Psoas muscle (tissue), 7 donors: ENCODE measurements at regions not wholly inside any gene's neighbourhood (a gene's known extent, or its start where the extent isn't known, plus 50 kb on each side); places are given as distances from the start of the nearest gene placed in this dataset.
"Not testable (repeated sequence)": the region's sequence is repeated elsewhere in the genome, so short reads cannot be mapped to it uniquely, and the experiment has no call there.

Experiments
- ATAC-seq, 4 donors: fragments of 200-7000 bp; cut with Tn5 transposase; one replicate each; pipeline ENCODE4 v1.9.1; 2020; ENCODE audit warnings: moderate library complexity in 3 of 4, mild to moderate bottlenecking in 2 of 4
- DNase-seq, 2 donors: peaks; one replicate each; pipeline ENCODE4 v3.0.0-alpha.2; 2020
- H3K27ac ChIP-seq: fragments of 200-600 bp; one replicate; pipeline ENCODE4 v1.8.0; 2022
- H3K27me3 ChIP-seq, 3 donors: fragments of 200-600 bp in 1 of 3; one replicate each; pipeline versions ENCODE4 v1.6.1 to v1.8.0; 2013 to 2022; ENCODE audit warnings: low read length in 2 of 3, mild to moderate bottlenecking in 2 of 3, moderate library complexity in 1 of 3; ENCODE audit not compliant: insufficient read depth in 3 of 3
- H3K36me3 ChIP-seq, 2 donors: fragments of 200-600 bp in 1 of 2; one replicate each; pipeline versions ENCODE4 v1.6.1 to v1.8.0; 2013 to 2022; ENCODE audit warnings: low read depth in 1 of 2, mild to moderate bottlenecking in 1 of 2, moderate library complexity in 1 of 2; ENCODE audit not compliant: insufficient read depth in 1 of 2
- H3K4me1 ChIP-seq: fragments of 200-600 bp; one replicate; pipeline ENCODE4 v1.8.0; 2022
- H3K4me3 ChIP-seq: fragments of 200-600 bp; one replicate; pipeline ENCODE4 v1.8.0; 2022; ENCODE audit warnings: mild to moderate bottlenecking
- H3K9me3 ChIP-seq: fragments of 200-600 bp; one replicate; pipeline ENCODE4 v1.8.0; 2022
- WGBS, 3 donors: extraction: QIAGEN DNeasy Blood & Tissue Kit; methylation state at CpG; one replicate each; pipeline versions ENCODE4 v1.1.6 to v1.1.7; 2013; 5-methylcytosine and 5-hydroxymethylcytosine counted together
- intact Hi-C, 2 donors: fragments of 100-400 bp; cut with DNase I; formaldehyde crosslinking; loops; one replicate each; pipeline versions ENCODE4 v1.11.0 to v1.14.2; 2022
- TF ChIP-seq, protein P1 (sequence below): fragments of 200-600 bp; IDR thresholded peaks from one replicate; pipeline ENCODE4 v1.8.0; 2022; ENCODE audit warnings: antibody characterized with exemption
- donor health status: healthy with polysubstance abuse.
- donor health status: DM: no; HTN: no; CAD: no; lungs with moderate emphysema.
- donor health status: Bipolar disorder and iron deficiency.
- donor health status: healthy.
- donor health status: DM: yes; HTN: yes; CAD: no.
- donor health status: DM: no; HTN: no; CAD: no.
- donor health status: DM: yes; HTN: yes; CAD: no.

GRCh38 chr15:66965201-66965900 is 100.1 kb upstream of the SMAD3 start:
- intact Hi-C loops = no loop called here
- Histone ChIP-seq H3K4me3 (no peak overlapping the region), H3K27me3 (no peaks in the 10 kb centered on the region), H3K27ac (no peak overlapping the region), H3K36me3 (no peaks in the 10 kb centered on the region), H3K9me3 (no peaks in the 10 kb centered on the region), H3K4me1 (no peaks in the 10 kb centered on the region)
- TF ChIP-seq, protein P1, sequence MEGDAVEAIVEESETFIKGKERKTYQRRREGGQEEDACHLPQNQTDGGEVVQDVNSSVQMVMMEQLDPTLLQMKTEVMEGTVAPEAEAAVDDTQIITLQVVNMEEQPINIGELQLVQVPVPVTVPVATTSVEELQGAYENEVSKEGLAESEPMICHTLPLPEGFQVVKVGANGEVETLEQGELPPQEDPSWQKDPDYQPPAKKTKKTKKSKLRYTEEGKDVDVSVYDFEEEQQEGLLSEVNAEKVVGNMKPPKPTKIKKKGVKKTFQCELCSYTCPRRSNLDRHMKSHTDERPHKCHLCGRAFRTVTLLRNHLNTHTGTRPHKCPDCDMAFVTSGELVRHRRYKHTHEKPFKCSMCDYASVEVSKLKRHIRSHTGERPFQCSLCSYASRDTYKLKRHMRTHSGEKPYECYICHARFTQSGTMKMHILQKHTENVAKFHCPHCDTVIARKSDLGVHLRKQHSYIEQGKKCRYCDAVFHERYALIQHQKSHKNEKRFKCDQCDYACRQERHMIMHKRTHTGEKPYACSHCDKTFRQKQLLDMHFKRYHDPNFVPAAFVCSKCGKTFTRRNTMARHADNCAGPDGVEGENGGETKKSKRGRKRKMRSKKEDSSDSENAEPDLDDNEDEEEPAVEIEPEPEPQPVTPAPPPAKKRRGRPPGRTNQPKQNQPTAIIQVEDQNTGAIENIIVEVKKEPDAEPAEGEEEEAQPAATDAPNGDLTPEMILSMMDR = no peak
- 96 to 98% (median 98%) methylated on average over 10 of the region's 10 CpGs for WGBS, 3 donors
- ATAC-seq (no peak), DNase-seq (no peak)

DNA sequence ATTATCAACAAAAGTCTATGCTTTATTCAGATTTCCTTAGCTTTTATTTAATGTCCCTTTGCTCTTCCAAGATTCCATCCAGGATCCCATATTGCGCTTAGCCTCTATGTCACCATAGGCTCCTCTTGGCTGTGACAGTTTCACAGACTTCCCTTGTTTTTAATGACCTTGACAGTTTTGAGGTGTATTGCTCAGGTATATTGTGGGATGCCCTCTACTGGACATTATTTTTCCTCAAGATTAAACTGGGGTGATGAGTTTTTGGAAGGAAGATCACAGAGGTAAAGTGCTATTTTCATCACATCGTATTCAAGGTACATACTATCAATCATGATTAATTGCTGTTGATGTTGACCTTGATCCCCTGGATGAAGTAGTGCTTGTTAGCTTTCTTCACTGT is 99.1 kb upstream of the SMAD3 start:
- WGBS, 3 donors = 81 to 89% (median 82%) methylated on average over 2 of the region's 2 CpGs
- ATAC-seq (no peak), DNase-seq (no peak)
- Histone ChIP-seq H3K4me3 (no peak overlapping the region), H3K9me3 (no peaks in the 10 kb centered on the region), H3K4me1 (no peaks in the 10 kb centered on the region), H3K36me3 (no peaks in the 10 kb centered on the region), H3K27me3 (no peaks in the 10 kb centered on the region), H3K27ac (no peak overlapping the region)
- intact Hi-C loops = no loop called here
- TF ChIP-seq, protein P1 = peak; percentile 6

- WGBS, 3 donors = 83 to 93% (median 89%) methylated on average over 9 to 10 of the region's 10 CpGs
- ATAC-seq (no peak), DNase-seq (no peak)
- Histone ChIP-seq H3K36me3 (no peaks in the 10 kb centered on the region), H3K4me3 (no peak overlapping the region), H3K27ac (no peak overlapping the region), H3K27me3 (no peaks in the 10 kb centered on the region), H3K4me1 (no peaks in the 10 kb centered on the region), H3K9me3 (no peaks in the 10 kb centered on the region)
- TF ChIP-seq, protein P1 = no peak
- intact Hi-C loops = no loop called here
These were observed 96.4 kb upstream of the SMAD3 start for GRCh38 chr15:66968806-66969596.

DNA sequence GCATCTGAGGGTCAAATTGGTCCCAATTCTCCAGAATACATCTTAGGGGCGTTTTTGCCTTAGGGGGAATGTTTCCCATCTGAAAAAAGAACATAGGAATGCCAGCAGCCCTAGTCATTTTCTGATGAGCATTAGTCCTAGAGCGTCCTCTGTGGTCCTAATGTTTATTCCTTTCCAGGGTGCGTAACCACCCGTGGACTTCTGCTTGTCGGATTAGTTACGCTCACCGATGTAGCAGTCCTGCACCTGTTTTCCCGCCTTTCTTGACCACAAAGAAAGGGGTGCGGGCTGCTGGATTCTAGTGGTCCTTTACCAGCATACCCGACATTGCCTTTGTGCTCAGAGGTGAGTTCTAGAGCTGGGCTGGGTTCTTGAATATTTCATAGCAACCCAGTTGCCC is 91.3 kb upstream of the SMAD3 start:
- H3K36me3 ChIP-seq, H3K4me3 ChIP-seq, intact Hi-C loops, H3K9me3 ChIP-seq, DNase-seq, ATAC-seq, H3K27ac ChIP-seq, H3K4me1 ChIP-seq, H3K27me3 ChIP-seq: not testable (repeated sequence)
- WGBS, 3 donors = 79 to 81% (median 79%) methylated on average over 10 of the region's 10 CpGs

GRCh38 chr15:66976106-66976640 is 89.2 kb upstream of the SMAD3 start:
- H3K4me1 ChIP-seq, ATAC-seq, H3K9me3 ChIP-seq, DNase-seq, H3K27me3 ChIP-seq, H3K36me3 ChIP-seq, H3K4me3 ChIP-seq, H3K27ac ChIP-seq, intact Hi-C loops: not testable (repeated sequence)
- 93 to 95% (median 95%) methylated on average over 18 of the region's 18 CpGs for WGBS, 3 donors

DNA sequence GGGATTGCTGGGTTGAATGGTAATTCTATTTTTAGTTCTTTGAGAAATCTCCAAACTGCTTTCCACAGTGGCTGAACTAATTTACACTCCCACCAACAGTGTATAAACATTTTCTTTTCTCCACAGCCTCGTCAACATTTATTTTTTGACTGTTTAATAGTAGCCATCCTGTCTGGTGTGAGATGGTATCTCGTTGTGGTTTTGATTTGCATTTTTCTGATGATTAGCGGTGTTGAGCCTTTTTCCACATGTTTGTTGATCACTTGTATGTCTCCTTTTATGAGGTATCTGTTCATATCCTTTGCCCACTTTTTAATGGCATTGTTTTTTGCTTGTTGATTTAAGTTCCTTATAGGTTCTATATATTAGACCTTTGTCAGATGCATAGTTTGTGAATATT is 85.1 kb upstream of the SMAD3 start:
- H3K27me3 ChIP-seq, H3K4me1 ChIP-seq, H3K4me3 ChIP-seq, H3K9me3 ChIP-seq, H3K27ac ChIP-seq, intact Hi-C loops, ATAC-seq, DNase-seq, H3K36me3 ChIP-seq: not testable (repeated sequence)
- WGBS, 3 donors = 50 to 66% (median 55%) methylated on average over 3 of the region's 3 CpGs
